Endothelial cell of umbilical vein (primary cell): ENCODE measurements at regions not wholly inside any gene's neighbourhood (a gene's known extent, or its start where the extent isn't known, plus 50 kb on each side); places are given as distances from the start of the nearest gene placed in this dataset.

ENCODE experiments used
- BruUV-seq: library from RNA; stranded (reverse); fragments of 400-500 nt; replicated peaks from 2 replicates; lab custom pipeline; 2021; lab: Mats Ljungman, UMichigan
- CTCF ChIA-PET: fragments of 300-600, 350-600 bp; sonication (Branson Sonifier 250); formaldehyde crosslinking; loops from one replicate; lab custom pipeline; 2021; ENCODE audit warnings: antibody characterized with exemption, inconsistent platforms; lab: Charles Lee
- POLR2A ChIA-PET: fragments of 300-600, 350-600 bp; sonication (Branson Sonifier 250); formaldehyde crosslinking; loops from one replicate; lab custom pipeline; 2021; ENCODE audit warnings: antibody characterized with exemption, inconsistent platforms; lab: Charles Lee
- DNase-seq: peaks from one replicate; pipeline ENCODE4 v3.0.0-alpha.2; 2011; ENCODE audit warnings: low read depth, low spot score
- FAIRE-seq: peaks from 2 replicates; lab custom pipeline; 2011; peaks lifted over from hg19 to GRCh38; lab: Jason Lieb, UNC
- H2AFZ ChIP-seq: 2 replicates; pipeline ENCODE4 v1.6.0; 2012; ENCODE audit warnings: low read depth, low read length, control low read depth, inconsistent platforms
- H3K27ac ChIP-seq: 2 replicates; pipeline ENCODE4 v1.5.1; 2011; ENCODE audit warnings: low read depth, mild to moderate bottlenecking, control low read depth, low read length, moderate library complexity; ENCODE audit not compliant: insufficient read depth
- H3K27me3 ChIP-seq, 2 experiments: 2 replicates each; pipeline versions ENCODE4 v1.6.0 to v1.6.1; 2011; ENCODE audit warnings: low read length in 2 of 2, mixed read lengths in 1 of 2; ENCODE audit not compliant: control insufficient read depth in 2 of 2, insufficient read depth in 2 of 2
- H3K36me3 ChIP-seq, 2 experiments: 2 replicates in 1 of 2; 3 replicates in 1 of 2; pipeline ENCODE4 v1.5.1; 2011; ENCODE audit warnings: low read length in 2 of 2, mild to moderate bottlenecking in 1 of 2, moderate library complexity in 1 of 2; ENCODE audit not compliant: control insufficient read depth in 2 of 2, insufficient read depth in 2 of 2; ENCODE audit errors: extremely low read depth in 1 of 2
- H3K4me1 ChIP-seq: 3 replicates; pipeline ENCODE4 v1.5.1; 2011; ENCODE audit warnings: mild to moderate bottlenecking, low read length; ENCODE audit not compliant: control insufficient read depth, insufficient read depth; ENCODE audit errors: extremely low read depth
- H3K4me2 ChIP-seq: 2 replicates; pipeline ENCODE4 v1.6.1; 2011; ENCODE audit warnings: low read length, control low read depth, mixed read lengths; ENCODE audit not compliant: insufficient read depth
- H3K4me3 ChIP-seq, 3 experiments: fragments of 200-600 bp in 1 of 3; sonication (generic), shearing (Covaris generic) in 1 of 3; replicated peaks in 1 of 3; 2 replicates each; pipeline ENCODE4 v1.5.1; 2011 to 2016; ENCODE audit warnings: control low read depth in 3 of 3, low read length in 3 of 3, mild to moderate bottlenecking in 2 of 3, inconsistent platforms in 1 of 3, low read depth in 1 of 3, moderate library complexity in 1 of 3; ENCODE audit not compliant: insufficient read depth in 1 of 3
- H3K79me2 ChIP-seq: 2 replicates; pipeline ENCODE4 v1.6.0; 2012; ENCODE audit warnings: low read length, inconsistent platforms; ENCODE audit not compliant: control insufficient read depth, insufficient read depth
- H3K9ac ChIP-seq: replicated peaks from 2 replicates; pipeline ENCODE3; 2011; ENCODE audit warnings: low read length, control low read depth; ENCODE audit not compliant: insufficient read depth; ENCODE audit errors: extremely low read depth
- H3K9me1 ChIP-seq: replicated peaks from 3 replicates; pipeline ENCODE4 v1.6.0; 2011; ENCODE audit warnings: mild to moderate bottlenecking, low read length; ENCODE audit not compliant: control insufficient read depth, insufficient read depth; ENCODE audit errors: extremely low read depth
- H3K9me3 ChIP-seq: replicated peaks from 2 replicates; pipeline ENCODE4 v1.5.1; 2012; ENCODE audit warnings: low read length, inconsistent platforms; ENCODE audit not compliant: control insufficient read depth, insufficient read depth
- H4K20me1 ChIP-seq: replicated peaks from 2 replicates; pipeline ENCODE3; 2011; ENCODE audit warnings: mild to moderate bottlenecking, low read length; ENCODE audit not compliant: control insufficient read depth, insufficient read depth; ENCODE audit errors: extremely low read depth
- CTCF ChIP-seq, 2 donors: IDR thresholded peaks; 1 replicate in 1 of 2; 2 replicates in 1 of 2; pipeline ENCODE4 v1.5.1; 2011; ENCODE audit warnings: low read length in 2 of 2, mild to moderate bottlenecking in 2 of 2, moderate library complexity in 2 of 2, control low read depth in 1 of 2, inconsistent platforms in 1 of 2, low read depth in 1 of 2; ENCODE audit not compliant: insufficient read depth in 1 of 2; ENCODE audit errors: extremely low read depth in 1 of 2
- EZH2 ChIP-seq: IDR thresholded peaks from 2 replicates; pipeline ENCODE4 v1.6.1; 2012; ENCODE audit warnings: borderline replicate concordance, low read depth, mild to moderate bottlenecking, moderate library complexity, low read length, inconsistent platforms; ENCODE audit not compliant: severe bottlenecking
- FOS ChIP-seq: IDR thresholded peaks from 2 replicates; pipeline ENCODE4 v1.6.1; 2011; ENCODE audit warnings: mild to moderate bottlenecking, low read length, moderate library complexity, borderline replicate concordance; ENCODE audit not compliant: insufficient read depth
- GATA2 ChIP-seq: IDR thresholded peaks from 2 replicates; pipeline ENCODE4 v1.7.0; 2011; ENCODE audit warnings: low read depth, mild to moderate bottlenecking, moderate library complexity, mixed read lengths, low read length; ENCODE audit not compliant: insufficient read length, insufficient read depth
- MAX ChIP-seq: IDR thresholded peaks from 2 replicates; pipeline ENCODE4 v1.6.1; 2011; ENCODE audit not compliant: insufficient read depth, insufficient read length
- MYC ChIP-seq: IDR thresholded peaks from one replicate; pipeline ENCODE4 v1.6.1; 2011; ENCODE audit warnings: mild to moderate bottlenecking, low read depth, low read length
- POLR2A ChIP-seq: IDR thresholded peaks from 2 replicates; pipeline ENCODE4 v1.6.1; 2012; ENCODE audit warnings: low read depth, mild to moderate bottlenecking, control low read depth, low read length
- POLR2AphosphoS5 ChIP-seq: IDR thresholded peaks from 2 replicates; pipeline ENCODE4 v1.6.1; 2012; ENCODE audit warnings: low read depth, mild to moderate bottlenecking, control low read depth, low read length, moderate library complexity; ENCODE audit not compliant: insufficient read depth
- dilution Hi-C: fragments of 300-500 bp; cut with MboI; formaldehyde crosslinking; loops from one replicate; pipeline ENCODE4 v1.15.0; 2019; ENCODE audit warnings: low sequenced_read_pairs; ENCODE audit not compliant: extremely low pct_ligation_motif_present
- intact Hi-C: fragments of 100-400 bp; cut with micrococcal nuclease; formaldehyde crosslinking; loops from one replicate; pipeline ENCODE4 v1.10.0; 2022

GRCh38 chr4:14917298-14917633, 85.0 kb upstream of the CPEB2 start:
- FAIRE-seq = no peak
- intact Hi-C loops = no loop called here
- POLR2A ChIA-PET = no interaction called here
- Histone ChIP-seq H3K9me3 (no peaks in the 10 kb centered on the region), H2AFZ (no peak overlapping the region), H3K36me3 (no peaks in the 10 kb centered on the region), H3K79me2 (no peaks in the 10 kb centered on the region), H3K9me1 (no peaks in the 10 kb centered on the region), H3K27me3 (no peaks in the 10 kb centered on the region), H3K4me1 (peaks cover 4% of the 10 kb centered on the region), H4K20me1 (no peaks in the 10 kb centered on the region), H3K4me2 (no peak overlapping the region), H3K9ac (no peak overlapping the region), H3K4me3 (no peak overlapping the region), H3K27ac (peak overlapping the region; percentile 23)
- BruUV-seq = no TSS peak
- DNase-seq = peak; percentile 56
- dilution Hi-C loops = no loop called here
- CTCF ChIA-PET = interaction anchor here (1.0 kb wide), 1 partner anchor 9 kb away, joined by 3 read pairs; no protein-coding TSS in a partner anchor
- no peak for TF ChIP-seq POLR2AphosphoS5
- TF ChIP-seq CTCF (IDR thresholded peaks at IDR 0.05; ENCODE audit: extremely low read depth in 1 of 2, insufficient read depth in 1 of 2, low read depth in 1 of 2, low read length in 2 of 2) = no peak
- no peak for TF ChIP-seq FOS
- TF ChIP-seq MYC = no peak
- no peak for TF ChIP-seq EZH2
- no peak for TF ChIP-seq MAX
- no peak for TF ChIP-seq GATA2
- TF ChIP-seq POLR2A = no peak
